Right cardiac atrium (tissue), 5 donors: ENCODE measurements at regions not wholly inside any gene's neighbourhood (a gene's known extent, or its start where the extent isn't known, plus 50 kb on each side); places are given as distances from the start of the nearest gene placed in this dataset.
"Not testable (repeated sequence)": the region's sequence is repeated elsewhere in the genome, so short reads cannot be mapped to it uniquely, and the experiment has no call there.

Experiments used
- ATAC-seq, 2 donors: fragments of 200-7000 bp; cut with Tn5 transposase; one replicate each; pipeline versions ENCODE4 v1.8.0 to v1.9.1; 2020; ENCODE audit warnings: moderate library complexity in 2 of 2, mild to moderate bottlenecking in 1 of 2
- DNase-seq, 3 donors: peaks; one replicate each; pipeline ENCODE4 v3.0.0-alpha.2; 2020
- H3K27ac ChIP-seq: one replicate; pipeline ENCODE4 v1.5.1; 2013; ENCODE audit warnings: mild to moderate bottlenecking, low read length, control low read depth, moderate library complexity
- H3K27me3 ChIP-seq: one replicate; pipeline ENCODE4 v1.6.1; 2013; ENCODE audit not compliant: control insufficient read depth, insufficient read depth
- H3K4me1 ChIP-seq: one replicate; pipeline ENCODE4 v1.6.1; 2013; ENCODE audit warnings: low read length; ENCODE audit not compliant: control insufficient read depth, insufficient read depth
- H3K4me3 ChIP-seq: one replicate; pipeline ENCODE4 v1.5.1; 2013; ENCODE audit warnings: low read length, control low read depth
- H3K9me3 ChIP-seq: one replicate; pipeline ENCODE4 v1.6.1; 2013; ENCODE audit warnings: low read length; ENCODE audit not compliant: control insufficient read depth
- WGBS: extraction: QIAGEN DNeasy Blood & Tissue Kit; methylation state at CpG from one replicate; pipeline ENCODE4 v1.1.7; 2013; 5-methylcytosine and 5-hydroxymethylcytosine counted together
- intact Hi-C, 4 donors: fragments of 100-400 bp; cut with DNase I; formaldehyde crosslinking; loops; one replicate each; pipeline versions ENCODE4 v1.11.0 to v1.14.0; 2022 to 2023
- donor health status: healthy with polysubstance abuse.
- donor health status: DM: no; HTN: yes; CAD: no.
- donor health status: DM: no; HTN: no; CAD: no.
- donor health status: DM: no; HTN: yes; CAD: no; lungs with severe emphysema.
- donor health status: DM: yes; HTN: yes; CAD: no.

DNA sequence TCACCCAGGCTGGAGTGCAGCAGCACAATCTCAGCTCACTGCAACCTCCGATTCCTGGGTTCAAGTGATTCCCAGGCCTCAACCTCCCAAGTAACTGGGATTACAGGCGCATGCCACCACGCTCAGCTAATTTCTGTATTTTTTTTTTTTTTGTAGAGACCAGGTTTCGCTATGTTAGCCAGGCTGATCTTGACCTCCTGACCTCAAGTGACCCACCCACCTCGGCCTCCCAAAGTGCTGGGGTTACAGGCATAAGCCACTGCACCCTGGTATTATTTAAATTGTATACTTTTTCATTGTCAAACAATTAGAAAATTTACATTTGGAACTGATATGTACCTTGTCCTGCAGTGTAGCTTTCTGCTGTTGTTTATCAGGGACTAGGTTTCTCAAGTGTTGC lies 111.3 kb upstream of the ZSWIM2 start:
- ATAC-seq, result not testable (repeated sequence)

DNA sequence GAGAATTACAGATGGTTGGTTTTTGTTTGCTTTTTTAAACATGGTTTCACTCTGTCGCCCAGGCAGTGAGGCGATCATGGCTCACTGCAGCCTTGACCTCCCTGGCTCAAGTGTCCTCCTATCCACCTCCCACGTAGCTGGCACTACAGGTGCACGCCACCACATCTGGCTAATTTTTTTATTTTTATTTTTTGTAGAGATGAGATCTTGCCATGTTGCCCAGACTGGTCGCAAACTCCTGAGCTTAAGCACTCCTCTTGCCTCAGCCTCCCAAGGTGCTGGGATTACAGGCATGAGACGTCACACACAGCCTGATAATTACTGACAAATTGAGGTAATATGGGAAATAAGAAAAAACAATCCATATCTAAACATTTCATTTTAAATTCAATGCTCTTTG lies 110.5 kb upstream of the ZSWIM2 start:
- Histone ChIP-seq H3K27ac (no peak overlapping the region), H3K27me3 (no peaks in the 10 kb centered on the region), H3K4me3 (no peak overlapping the region), H3K4me1 (no peaks in the 10 kb centered on the region), H3K9me3 (no peaks in the 10 kb centered on the region)
- DNase-seq (no peak), ATAC-seq (no peak)
- intact Hi-C loops, result no loop called here
- WGBS, result 92% methylated on average over 6 of the region's 6 CpGs

More for the DNA sequence above, 111.3 kb upstream of the ZSWIM2 start:
- intact Hi-C loops, H3K9me3 ChIP-seq, DNase-seq, H3K27ac ChIP-seq, H3K4me3 ChIP-seq, H3K27me3 ChIP-seq, H3K4me1 ChIP-seq: not testable (repeated sequence)
- WGBS, result 96% methylated on average over 5 of the region's 5 CpGs

DNA sequence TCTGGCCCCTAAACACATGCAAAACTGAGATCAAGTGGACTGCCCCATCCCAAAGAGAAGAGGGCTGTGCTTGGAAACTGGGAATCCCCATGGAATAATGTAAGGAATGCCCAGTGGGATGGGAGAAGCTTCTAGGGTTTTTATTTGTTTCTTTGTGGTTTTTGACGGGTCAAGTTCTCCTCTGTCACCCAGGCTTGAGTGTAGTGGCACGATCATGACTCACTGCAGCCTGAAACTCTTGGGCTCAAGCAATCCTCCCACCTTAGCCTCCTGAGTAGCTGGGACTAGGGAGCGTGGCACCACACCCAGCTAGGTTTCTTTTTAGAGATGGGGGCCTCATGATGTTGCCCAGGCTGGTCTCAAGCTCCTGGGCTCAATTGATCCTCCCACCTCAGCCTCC lies 101.7 kb upstream of the ZSWIM2 start:
- intact Hi-C loops, result no loop called here
- Histone ChIP-seq H3K9me3 (no peaks in the 10 kb centered on the region), H3K27me3 (no peaks in the 10 kb centered on the region), H3K4me1 (no peaks in the 10 kb centered on the region), H3K4me3 (no peak overlapping the region), H3K27ac (no peak overlapping the region)
- no peak for DNase-seq
- WGBS, result 94% methylated on average over 3 of the region's 3 CpGs
- ATAC-seq, result no peak

DNA sequence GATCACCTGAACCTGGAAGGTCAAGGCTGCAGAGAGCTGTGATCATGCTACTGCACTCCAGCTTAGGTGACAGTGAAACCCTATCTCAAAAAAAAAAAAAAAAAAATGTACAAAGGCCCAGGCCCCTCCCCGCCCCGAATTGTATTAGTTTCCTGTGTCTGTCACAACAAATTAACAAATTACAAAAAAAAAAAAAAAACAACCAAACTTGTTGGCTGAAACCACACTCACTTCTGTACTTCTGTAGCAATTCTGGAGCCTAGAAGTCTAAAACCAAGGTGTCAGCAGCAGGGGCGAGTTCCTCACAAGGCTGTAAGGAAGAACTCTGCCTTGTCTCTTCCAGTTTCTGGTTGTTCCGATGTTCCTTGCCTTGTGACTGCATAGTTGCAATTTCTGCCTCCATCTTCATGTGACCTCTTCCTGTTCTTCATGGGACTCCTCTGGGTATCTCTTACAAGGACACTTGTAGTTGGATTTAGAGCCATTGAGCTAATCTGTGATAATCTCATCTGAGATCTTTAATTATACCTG lies 100.8 kb upstream of the ZSWIM2 start:
- DNase-seq, result peak in 1 of 3 donors; percentile 23
- 74% methylated on average over 4 of the region's 4 CpGs for WGBS
- intact Hi-C loops, result no loop called here

DNA sequence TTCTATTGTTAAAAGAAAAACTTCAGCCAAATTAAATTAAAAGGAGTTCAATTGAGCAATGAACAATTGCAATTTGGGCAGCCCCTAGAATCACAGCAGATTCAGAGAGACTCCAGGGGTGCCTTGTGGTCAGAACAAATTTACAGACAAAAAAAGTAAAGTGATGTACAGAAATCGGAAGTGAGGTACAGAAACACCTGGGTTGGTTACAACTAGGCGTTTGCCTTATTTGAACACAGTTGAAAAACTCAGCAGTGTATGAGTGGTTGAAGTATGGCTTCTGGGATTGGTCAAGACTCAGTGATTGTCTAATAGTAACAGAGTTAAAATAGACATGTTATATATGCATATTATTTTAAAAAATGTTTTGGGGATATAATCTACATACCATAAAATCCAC lies 98.5 kb upstream of the ZSWIM2 start:
- H3K27me3 ChIP-seq, result no peaks in the 10 kb centered on the region
- H3K27ac ChIP-seq, result no peak overlapping the region
- no peaks in the 10 kb centered on the region for H3K9me3 ChIP-seq
- 92% methylated on average over 2 of the region's 2 CpGs for WGBS
- no peak overlapping the region for H3K4me3 ChIP-seq
- DNase-seq, result no peak
- no peaks in the 10 kb centered on the region for H3K4me1 ChIP-seq
- intact Hi-C loops, result no loop called here
- ATAC-seq, result no peak

More for the DNA sequence above, 100.8 kb upstream of the ZSWIM2 start:
- no peak overlapping the region for H3K4me3 ChIP-seq
- H3K4me1 ChIP-seq, result no peaks in the 10 kb centered on the region
- peak in 1 of 2 donors; percentile 52 for ATAC-seq
- H3K27ac ChIP-seq, result no peak overlapping the region
- no peaks in the 10 kb centered on the region for H3K9me3 ChIP-seq
- no peaks in the 10 kb centered on the region for H3K27me3 ChIP-seq

DNA sequence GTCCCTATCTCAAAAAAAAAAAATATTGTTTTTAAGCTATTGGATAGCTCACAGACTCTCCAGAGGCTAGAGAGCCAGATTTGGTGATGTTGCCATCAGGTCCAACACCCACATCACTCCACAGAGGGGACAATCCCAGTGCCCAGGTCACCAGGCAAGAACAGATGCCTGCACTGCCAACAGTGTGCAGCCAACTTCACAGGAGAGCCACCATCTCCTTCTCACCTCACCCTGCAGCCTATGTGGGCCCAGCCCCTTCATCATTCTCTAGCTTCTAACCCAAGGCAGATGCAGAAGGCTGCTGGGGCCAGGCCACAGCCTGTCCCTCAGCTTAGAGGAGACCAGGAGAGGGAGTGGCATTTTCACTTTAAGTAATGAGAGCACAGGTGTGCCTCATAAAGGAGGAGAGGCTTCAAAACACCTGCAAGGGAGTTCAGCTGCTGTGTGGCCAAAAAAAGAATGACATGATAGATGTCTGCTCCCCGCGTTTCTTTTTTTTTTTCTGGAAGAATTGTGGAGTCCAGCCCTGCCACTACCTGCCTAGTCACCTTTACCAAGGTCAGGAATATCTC lies 98.0 kb upstream of the ZSWIM2 start:
- Histone ChIP-seq H3K9me3 (no peaks in the 10 kb centered on the region), H3K27ac (no peak overlapping the region), H3K27me3 (no peaks in the 10 kb centered on the region), H3K4me3 (no peak overlapping the region), H3K4me1 (no peaks in the 10 kb centered on the region)
- DNase-seq (no peak), ATAC-seq (no peak)
- 97% methylated on average over 2 of the region's 2 CpGs for WGBS
- intact Hi-C loops, result no loop called here

DNA sequence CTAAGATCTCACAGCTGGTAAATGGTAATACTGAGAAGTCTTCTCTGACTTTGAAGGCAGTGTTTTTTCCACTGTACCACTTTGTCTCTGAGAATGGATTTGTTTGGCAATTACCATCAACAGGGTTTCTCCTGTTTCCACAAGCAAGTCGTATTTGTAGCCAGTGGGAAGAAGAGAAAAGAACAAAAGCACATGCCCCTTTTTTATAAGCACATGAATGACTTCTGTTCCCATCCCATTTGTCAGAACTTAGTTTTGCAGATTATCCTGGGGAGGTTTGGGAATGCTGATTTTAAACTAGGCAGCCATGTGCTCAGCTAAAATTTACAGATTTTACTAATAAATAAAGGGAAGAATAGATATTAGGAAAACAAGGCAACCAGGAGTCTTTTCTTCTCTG lies 92.9 kb upstream of the ZSWIM2 start:
- H3K4me1 ChIP-seq, result no peaks in the 10 kb centered on the region
- 55% methylated on average over 1 of the region's 1 CpG for WGBS
- no peaks in the 10 kb centered on the region for H3K27me3 ChIP-seq
- DNase-seq (no peak), ATAC-seq (no peak)
- H3K4me3 ChIP-seq, result no peak overlapping the region
- intact Hi-C loops, result no loop called here
- H3K9me3 ChIP-seq, result no peaks in the 10 kb centered on the region
- no peak overlapping the region for H3K27ac ChIP-seq

DNA sequence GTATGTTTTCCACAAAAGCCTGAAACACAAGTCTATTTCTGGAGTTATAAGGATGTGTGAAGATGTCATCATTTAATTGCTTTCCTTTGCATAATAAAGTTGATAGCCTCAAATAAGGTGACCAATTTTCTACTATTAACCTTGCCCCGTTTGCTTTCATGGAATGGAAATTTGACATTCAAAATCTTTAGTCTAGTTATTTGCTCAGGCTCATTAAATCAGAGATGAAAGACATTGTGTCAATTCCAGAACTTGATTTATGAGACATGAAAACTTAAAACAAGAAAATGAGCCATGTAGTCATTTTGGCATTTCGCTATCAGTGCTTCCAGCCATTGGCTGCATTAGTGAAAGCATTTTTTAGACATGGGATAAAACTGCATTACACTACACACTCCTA lies 91.5 kb upstream of the ZSWIM2 start:
- intact Hi-C loops, result no loop called here
- ATAC-seq (no peak), DNase-seq (no peak)
- Histone ChIP-seq H3K4me1 (no peaks in the 10 kb centered on the region), H3K9me3 (no peaks in the 10 kb centered on the region), H3K27me3 (no peaks in the 10 kb centered on the region), H3K4me3 (no peak overlapping the region), H3K27ac (no peak overlapping the region)
- WGBS, result 71% methylated on average over 2 of the region's 2 CpGs

DNA sequence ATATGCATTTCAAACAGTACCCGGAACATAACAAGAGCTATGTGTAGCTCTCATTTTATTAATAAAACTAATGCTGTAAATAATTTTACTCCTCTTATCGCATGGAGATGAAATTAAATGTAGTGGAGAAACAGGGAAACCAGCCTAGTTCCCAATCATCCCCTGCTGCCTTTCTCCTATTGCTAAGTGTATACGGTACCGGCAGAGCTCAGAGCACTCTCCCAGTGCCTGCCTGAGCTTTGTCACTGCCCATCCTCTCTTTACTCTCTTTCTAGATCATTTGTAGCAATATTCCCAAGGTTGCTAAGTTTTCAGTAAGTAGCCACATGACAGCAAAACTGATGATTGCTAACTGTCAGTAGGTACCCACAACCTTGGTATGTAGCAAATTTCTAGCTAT lies 85.5 kb upstream of the ZSWIM2 start:
- intact Hi-C loops, result no loop called here
- no peak overlapping the region for H3K4me3 ChIP-seq

DNA sequence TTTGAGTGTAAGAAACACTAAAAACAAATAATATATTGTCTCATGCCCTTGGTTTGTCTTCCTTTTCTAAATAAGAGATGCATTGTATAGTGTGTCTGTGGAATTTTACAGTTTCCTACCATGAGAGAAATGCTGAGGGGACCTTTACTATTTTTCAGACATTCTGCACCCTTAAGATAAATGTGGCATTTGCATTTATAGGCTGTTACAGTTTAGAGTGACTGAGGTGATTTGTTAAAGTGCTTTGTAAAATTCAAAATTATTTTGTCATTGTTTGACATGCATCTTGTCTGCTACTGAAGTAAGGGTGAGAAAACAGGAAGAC lies 78.9 kb upstream of the ZSWIM2 start:
- Histone ChIP-seq H3K27ac (no peak overlapping the region), H3K4me1 (no peaks in the 10 kb centered on the region), H3K27me3 (no peaks in the 10 kb centered on the region), H3K4me3 (no peak overlapping the region), H3K9me3 (no peaks in the 10 kb centered on the region)
- no peak for DNase-seq
- intact Hi-C loops, result no loop called here
- no peak for ATAC-seq

More for the DNA sequence above, 85.5 kb upstream of the ZSWIM2 start:
- Histone ChIP-seq H3K9me3 (no peaks in the 10 kb centered on the region), H3K27me3 (no peaks in the 10 kb centered on the region), H3K4me1 (no peaks in the 10 kb centered on the region), H3K27ac (no peak overlapping the region)
- ATAC-seq, result no peak
- 86% methylated on average over 4 of the region's 4 CpGs for WGBS
- no peak for DNase-seq

DNA sequence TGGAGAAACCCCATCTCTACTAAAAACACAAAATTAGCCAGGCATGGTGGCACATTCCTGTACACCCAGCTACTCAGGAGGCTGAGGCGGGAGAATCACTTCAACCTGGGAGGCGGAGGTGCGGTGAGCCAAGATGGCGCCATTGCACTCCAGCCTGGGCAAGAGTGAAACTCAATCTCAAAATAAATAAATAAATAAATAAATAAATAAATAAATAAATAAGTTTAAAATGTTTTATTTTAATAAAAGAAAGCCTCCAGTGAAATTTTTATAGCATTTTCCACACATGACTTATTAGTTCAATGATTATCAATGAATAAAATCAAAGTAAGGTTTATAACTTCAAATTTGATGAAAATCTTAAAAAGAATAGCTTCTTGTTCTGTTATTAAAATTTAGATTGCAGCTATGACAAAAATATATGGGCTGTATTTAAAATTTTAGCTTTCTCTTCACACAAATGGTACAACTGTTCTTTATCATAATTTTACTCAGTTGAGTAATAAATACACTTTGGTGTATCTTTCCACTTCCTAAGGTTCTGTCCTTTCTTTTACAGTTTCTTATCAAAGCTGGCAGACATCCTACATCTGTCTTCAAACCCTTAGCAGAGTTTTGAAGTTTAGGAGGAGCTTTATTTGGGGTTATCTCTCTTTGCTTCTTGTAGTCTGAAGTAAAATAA lies 78.4 kb upstream of the ZSWIM2 start:
- intact Hi-C loops, result no loop called here

DNA sequence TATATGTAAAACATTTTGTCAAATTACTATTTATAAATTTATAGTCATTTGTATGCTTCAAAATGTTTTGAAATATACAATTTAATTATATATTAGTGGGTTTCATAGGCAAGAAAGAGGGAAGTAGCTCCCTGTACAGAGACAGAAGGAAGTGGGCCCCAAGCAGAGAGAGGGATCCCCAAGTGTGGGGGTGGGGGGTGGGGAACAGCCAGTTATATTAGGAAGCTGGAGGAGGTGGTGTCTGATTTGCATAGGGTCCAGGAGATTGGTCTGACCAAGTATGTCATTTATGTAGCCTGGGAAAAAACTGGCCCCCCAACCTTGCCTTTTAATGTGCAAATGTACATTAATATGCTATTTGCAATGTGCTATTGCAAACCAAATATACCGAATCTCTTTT lies 76.5 kb upstream of the ZSWIM2 start:
- WGBS, result 56% methylated on average over 1 of the region's 1 CpG
- intact Hi-C loops, result no loop called here
- DNase-seq (no peak), ATAC-seq (no peak)
- H3K9me3 ChIP-seq, result no peaks in the 10 kb centered on the region
- H3K4me1 ChIP-seq, result no peaks in the 10 kb centered on the region
- no peak overlapping the region for H3K4me3 ChIP-seq
- no peak overlapping the region for H3K27ac ChIP-seq
- no peaks in the 10 kb centered on the region for H3K27me3 ChIP-seq

More for the DNA sequence above, 78.4 kb upstream of the ZSWIM2 start:
- H3K4me3 ChIP-seq, result no peak overlapping the region
- no peak overlapping the region for H3K27ac ChIP-seq
- WGBS, result 98% methylated on average over 4 of the region's 4 CpGs
- no peaks in the 10 kb centered on the region for H3K9me3 ChIP-seq
- no peaks in the 10 kb centered on the region for H3K4me1 ChIP-seq
- ATAC-seq (no peak), DNase-seq (no peak)
- no peaks in the 10 kb centered on the region for H3K27me3 ChIP-seq
